ENCODE measurements at regions not wholly inside any gene's neighbourhood (a gene's known extent, or its start where the extent isn't known, plus 50 kb on each side); places are given as distances from the start of the nearest gene placed in this dataset.
A peak's percentile ranks its signal among the peaks of the same experiment; 100 is the strongest.

GRCh38 chr12:118921761-118922160 is 59.6 kb upstream of the SRRM4 start:
- no peaks in the 10 kb centered on the region for H3K4me1 ChIP-seq (ENCODE audit: insufficient read depth, low read length)
- no peak overlapping the region for H3K4me2 ChIP-seq (ENCODE audit: insufficient read depth, low read length)
- H3K27ac ChIP-seq (ENCODE audit: low read length): no peak overlapping the region
- no peak for TF ChIP-seq EZH2 (IDR thresholded peaks at IDR 0.05; ENCODE audit: borderline replicate concordance, low read depth, low read length, severe bottlenecking)
- TF ChIP-seq, protein P1, sequence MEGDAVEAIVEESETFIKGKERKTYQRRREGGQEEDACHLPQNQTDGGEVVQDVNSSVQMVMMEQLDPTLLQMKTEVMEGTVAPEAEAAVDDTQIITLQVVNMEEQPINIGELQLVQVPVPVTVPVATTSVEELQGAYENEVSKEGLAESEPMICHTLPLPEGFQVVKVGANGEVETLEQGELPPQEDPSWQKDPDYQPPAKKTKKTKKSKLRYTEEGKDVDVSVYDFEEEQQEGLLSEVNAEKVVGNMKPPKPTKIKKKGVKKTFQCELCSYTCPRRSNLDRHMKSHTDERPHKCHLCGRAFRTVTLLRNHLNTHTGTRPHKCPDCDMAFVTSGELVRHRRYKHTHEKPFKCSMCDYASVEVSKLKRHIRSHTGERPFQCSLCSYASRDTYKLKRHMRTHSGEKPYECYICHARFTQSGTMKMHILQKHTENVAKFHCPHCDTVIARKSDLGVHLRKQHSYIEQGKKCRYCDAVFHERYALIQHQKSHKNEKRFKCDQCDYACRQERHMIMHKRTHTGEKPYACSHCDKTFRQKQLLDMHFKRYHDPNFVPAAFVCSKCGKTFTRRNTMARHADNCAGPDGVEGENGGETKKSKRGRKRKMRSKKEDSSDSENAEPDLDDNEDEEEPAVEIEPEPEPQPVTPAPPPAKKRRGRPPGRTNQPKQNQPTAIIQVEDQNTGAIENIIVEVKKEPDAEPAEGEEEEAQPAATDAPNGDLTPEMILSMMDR (IDR thresholded peaks at IDR 0.05; ENCODE audit: borderline replicate concordance, extremely low read depth, low read length, poor library complexity, severe bottlenecking): no peak
- no peaks in the 10 kb centered on the region for H3K36me3 ChIP-seq (ENCODE audit: insufficient read depth, low read length)
- no peaks in the 10 kb centered on the region for H3K9me3 ChIP-seq (ENCODE audit: insufficient read depth, low read length, severe bottlenecking)
- DNase-seq (no peak), ATAC-seq (ENCODE audit: insufficient read depth, low read depth) (no peak)
- no peak overlapping the region for H3K4me3 ChIP-seq (ENCODE audit: low read depth in 1 of 2, low read length in 2 of 2)
- no peaks in the 10 kb centered on the region for H4K20me1 ChIP-seq (ENCODE audit: insufficient read depth, low read length)
- no peaks in the 10 kb centered on the region for H3K27me3 ChIP-seq (ENCODE audit: insufficient read depth, low read length, poor library complexity)
- H3K9ac ChIP-seq (ENCODE audit: low read depth, low read length): no peak overlapping the region
- no peaks in the 10 kb centered on the region for H3K79me2 ChIP-seq (ENCODE audit: insufficient read depth, low read length)
- no peak overlapping the region for H2AFZ ChIP-seq (ENCODE audit: low read depth, low read length)

- Histone ChIP-seq H4K20me1 (ENCODE audit: insufficient read depth, low read length) (no peaks in the 10 kb centered on the region), H3K9ac (ENCODE audit: low read depth, low read length) (no peak overlapping the region), H3K27ac (ENCODE audit: low read length) (no peak overlapping the region), H3K36me3 (ENCODE audit: insufficient read depth, low read length) (no peaks in the 10 kb centered on the region), H3K4me1 (ENCODE audit: insufficient read depth, low read length) (no peaks in the 10 kb centered on the region), H3K9me3 (ENCODE audit: insufficient read depth, low read length, severe bottlenecking) (no peaks in the 10 kb centered on the region), H3K27me3 (ENCODE audit: insufficient read depth, low read length, poor library complexity) (no peaks in the 10 kb centered on the region), H2AFZ (ENCODE audit: low read depth, low read length) (no peak overlapping the region), H3K4me3 (ENCODE audit: low read depth in 1 of 2, low read length in 2 of 2) (no peak overlapping the region), H3K79me2 (ENCODE audit: insufficient read depth, low read length) (no peaks in the 10 kb centered on the region), H3K4me2 (ENCODE audit: insufficient read depth, low read length) (no peak overlapping the region)
- DNase-seq (peak; percentile 40), ATAC-seq (ENCODE audit: insufficient read depth, low read depth) (no peak)
- TF ChIP-seq EZH2 (IDR thresholded peaks at IDR 0.05; ENCODE audit: borderline replicate concordance, low read depth, low read length, severe bottlenecking): no peak
- TF ChIP-seq, protein P1 (IDR thresholded peaks at IDR 0.05; ENCODE audit: borderline replicate concordance, extremely low read depth, low read length, poor library complexity, severe bottlenecking): no peak
These were observed 58.9 kb upstream of the SRRM4 start for GRCh38 chr12:118922405-118922804.

DNA sequence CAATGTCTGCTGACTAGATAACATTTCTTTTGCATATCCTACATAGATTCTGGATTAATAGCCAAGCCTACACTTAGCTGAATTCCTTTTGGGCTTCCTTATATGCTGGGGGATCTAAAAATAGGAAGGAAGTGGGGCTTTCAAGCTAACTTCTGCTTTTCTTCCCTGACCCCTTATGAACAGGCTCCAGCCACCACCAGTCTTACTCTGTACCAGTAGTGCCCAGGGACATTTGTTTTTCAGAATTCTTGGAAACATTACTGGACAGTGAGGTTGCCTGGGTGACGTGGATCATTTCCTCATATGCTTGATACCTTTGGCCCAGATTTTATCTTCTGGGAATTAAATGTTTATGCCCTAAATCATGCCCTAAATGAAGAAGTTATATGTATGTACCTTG is 55.9 kb upstream of the SRRM4 start:
- Histone ChIP-seq H2AFZ (ENCODE audit: low read depth, low read length) (no peak overlapping the region), H3K9me3 (ENCODE audit: insufficient read depth, low read length, severe bottlenecking) (no peaks in the 10 kb centered on the region), H3K27ac (ENCODE audit: low read length) (no peak overlapping the region), H3K4me1 (ENCODE audit: insufficient read depth, low read length) (no peaks in the 10 kb centered on the region), H4K20me1 (ENCODE audit: insufficient read depth, low read length) (no peaks in the 10 kb centered on the region), H3K79me2 (ENCODE audit: insufficient read depth, low read length) (no peaks in the 10 kb centered on the region), H3K27me3 (ENCODE audit: insufficient read depth, low read length, poor library complexity) (no peaks in the 10 kb centered on the region), H3K4me3 (ENCODE audit: low read depth in 1 of 2, low read length in 2 of 2) (no peak overlapping the region), H3K9ac (ENCODE audit: low read depth, low read length) (no peak overlapping the region), H3K36me3 (ENCODE audit: insufficient read depth, low read length) (no peaks in the 10 kb centered on the region), H3K4me2 (ENCODE audit: insufficient read depth, low read length) (no peak overlapping the region)
- DNase-seq: no peak
- TF ChIP-seq EZH2 (IDR thresholded peaks at IDR 0.05; ENCODE audit: borderline replicate concordance, low read depth, low read length, severe bottlenecking): no peak
- TF ChIP-seq, protein P1 (IDR thresholded peaks at IDR 0.05; ENCODE audit: borderline replicate concordance, extremely low read depth, low read length, poor library complexity, severe bottlenecking): no peak
- ATAC-seq (ENCODE audit: insufficient read depth, low read depth): no peak

- Histone ChIP-seq H3K79me2 (ENCODE audit: insufficient read depth, low read length) (no peaks in the 10 kb centered on the region), H2AFZ (ENCODE audit: low read depth, low read length) (no peak overlapping the region), H3K4me3 (ENCODE audit: low read depth in 1 of 2, low read length in 2 of 2) (no peak overlapping the region), H3K36me3 (ENCODE audit: insufficient read depth, low read length) (no peaks in the 10 kb centered on the region), H3K9me3 (ENCODE audit: insufficient read depth, low read length, severe bottlenecking) (no peaks in the 10 kb centered on the region), H4K20me1 (ENCODE audit: insufficient read depth, low read length) (no peaks in the 10 kb centered on the region), H3K27ac (ENCODE audit: low read length) (no peak overlapping the region), H3K4me1 (ENCODE audit: insufficient read depth, low read length) (no peaks in the 10 kb centered on the region), H3K9ac (ENCODE audit: low read depth, low read length) (no peak overlapping the region), H3K4me2 (ENCODE audit: insufficient read depth, low read length) (no peak overlapping the region), H3K27me3 (ENCODE audit: insufficient read depth, low read length, poor library complexity) (no peaks in the 10 kb centered on the region)
- TF ChIP-seq, protein P1 (IDR thresholded peaks at IDR 0.05; ENCODE audit: borderline replicate concordance, extremely low read depth, low read length, poor library complexity, severe bottlenecking): no peak
- no peak for TF ChIP-seq EZH2 (IDR thresholded peaks at IDR 0.05; ENCODE audit: borderline replicate concordance, low read depth, low read length, severe bottlenecking)
- no peak for ATAC-seq (ENCODE audit: insufficient read depth, low read depth)
- no peak for DNase-seq
These were observed 55.5 kb upstream of the SRRM4 start for GRCh38 chr12:118925826-118926225.
